AG10803 (cell line): ENCODE measurements at regions not wholly inside any gene's neighbourhood (a gene's known extent, or its start where the extent isn't known, plus 50 kb on each side); places are given as distances from the start of the nearest gene placed in this dataset.

ENCODE experiments used
- DNase-seq: peaks from one replicate; pipeline ENCODE4 v3.0.0; 2010; ENCODE audit warnings: low read depth
- H3K4me3 ChIP-seq: 2 replicates; pipeline ENCODE4 v1.5.1; 2011; ENCODE audit warnings: mild to moderate bottlenecking, low read length, control low read depth
- TF ChIP-seq, protein P1 (sequence below): conservative IDR thresholded peaks from 2 replicates; pipeline ENCODE4 v1.5.1; 2011; ENCODE audit warnings: mild to moderate bottlenecking, low read length, control low read depth, inconsistent platforms

DNA sequence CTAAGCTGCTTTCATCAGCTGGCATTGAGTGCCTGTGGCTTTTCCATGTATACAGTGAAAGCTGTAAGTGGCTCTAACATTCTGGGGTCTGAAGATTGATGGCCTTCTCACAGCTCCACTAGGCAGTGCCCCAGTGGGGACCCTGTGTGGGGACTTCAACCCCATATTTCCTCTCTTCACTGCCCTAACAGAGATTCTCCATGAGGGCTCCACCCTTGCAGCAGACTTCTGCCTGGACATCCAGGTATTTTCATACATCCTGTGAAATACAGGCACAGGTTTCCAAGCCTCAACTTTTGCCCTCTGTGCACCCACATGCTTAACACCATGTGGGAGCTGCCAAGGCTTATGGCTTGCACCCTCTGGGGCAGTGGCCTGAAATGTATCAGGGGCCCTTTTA, 188.2 kb upstream of the SYT4 start:
- no peak for DNase-seq
- TF ChIP-seq, protein P1, sequence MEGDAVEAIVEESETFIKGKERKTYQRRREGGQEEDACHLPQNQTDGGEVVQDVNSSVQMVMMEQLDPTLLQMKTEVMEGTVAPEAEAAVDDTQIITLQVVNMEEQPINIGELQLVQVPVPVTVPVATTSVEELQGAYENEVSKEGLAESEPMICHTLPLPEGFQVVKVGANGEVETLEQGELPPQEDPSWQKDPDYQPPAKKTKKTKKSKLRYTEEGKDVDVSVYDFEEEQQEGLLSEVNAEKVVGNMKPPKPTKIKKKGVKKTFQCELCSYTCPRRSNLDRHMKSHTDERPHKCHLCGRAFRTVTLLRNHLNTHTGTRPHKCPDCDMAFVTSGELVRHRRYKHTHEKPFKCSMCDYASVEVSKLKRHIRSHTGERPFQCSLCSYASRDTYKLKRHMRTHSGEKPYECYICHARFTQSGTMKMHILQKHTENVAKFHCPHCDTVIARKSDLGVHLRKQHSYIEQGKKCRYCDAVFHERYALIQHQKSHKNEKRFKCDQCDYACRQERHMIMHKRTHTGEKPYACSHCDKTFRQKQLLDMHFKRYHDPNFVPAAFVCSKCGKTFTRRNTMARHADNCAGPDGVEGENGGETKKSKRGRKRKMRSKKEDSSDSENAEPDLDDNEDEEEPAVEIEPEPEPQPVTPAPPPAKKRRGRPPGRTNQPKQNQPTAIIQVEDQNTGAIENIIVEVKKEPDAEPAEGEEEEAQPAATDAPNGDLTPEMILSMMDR, result no peak
- no peak overlapping the region for H3K4me3 ChIP-seq

DNA sequence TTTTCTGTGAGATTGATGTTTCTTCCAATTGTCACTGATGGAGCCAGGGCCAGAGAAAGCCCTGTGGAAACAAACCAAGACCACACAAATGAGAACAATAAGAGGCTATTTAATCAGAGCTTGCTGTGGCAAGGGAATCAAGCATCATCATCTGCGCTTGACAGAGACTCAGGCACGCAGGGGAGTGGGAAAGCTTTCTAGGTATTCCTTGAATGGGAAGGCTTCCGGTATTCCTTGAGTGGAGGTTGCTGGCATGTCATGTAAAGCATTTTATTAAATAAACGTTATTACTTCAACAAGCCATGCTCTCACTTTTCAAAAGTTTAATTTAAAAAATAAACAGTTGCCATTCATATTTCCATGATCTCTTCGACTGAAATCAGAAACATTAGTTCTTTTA, 194.6 kb upstream of the SYT4 start:
- DNase-seq, result no peak
- TF ChIP-seq, protein P1, result no peak
- H3K4me3 ChIP-seq, result no peak overlapping the region

DNA sequence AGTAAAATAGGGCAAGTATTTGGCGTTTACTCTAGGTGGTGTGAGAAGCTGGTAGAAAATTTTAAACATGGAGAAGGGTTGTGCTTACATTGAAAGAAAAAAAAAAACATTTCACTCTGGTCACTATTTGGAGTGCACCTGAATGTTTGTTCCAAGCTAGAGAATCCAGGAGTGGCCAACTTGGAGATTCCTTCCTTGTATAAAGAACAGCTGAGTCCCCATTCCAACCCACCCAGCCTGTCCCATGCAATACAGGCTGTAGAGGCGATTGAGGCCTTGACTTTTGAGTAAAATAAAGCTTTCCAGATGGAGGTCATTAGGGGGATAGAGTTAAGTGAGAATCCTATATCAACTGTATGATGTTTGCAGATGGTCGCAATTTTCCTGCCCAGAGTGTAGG, 203.8 kb upstream of the SYT4 start:
- TF ChIP-seq, protein P1, result no peak
- no peak for DNase-seq
- no peak overlapping the region for H3K4me3 ChIP-seq

DNA sequence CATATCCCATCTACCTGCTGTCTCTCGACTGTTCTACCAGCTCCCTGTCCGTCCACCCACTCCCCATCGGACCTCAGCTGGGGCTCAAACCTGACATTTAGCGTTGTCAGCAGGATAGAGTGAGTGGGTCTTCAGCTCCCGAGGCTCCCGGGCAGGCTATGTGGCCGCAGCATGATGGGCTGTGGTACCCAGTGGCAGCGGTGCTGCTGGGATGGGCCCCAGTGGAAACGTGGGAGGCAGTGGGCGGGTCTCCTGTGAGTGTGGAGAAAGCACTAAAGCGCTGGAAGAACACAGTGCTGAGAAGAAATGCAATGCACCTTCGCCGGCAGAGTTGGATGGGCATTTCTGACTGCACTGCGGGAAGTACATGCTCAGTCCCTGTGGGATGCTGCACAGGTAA, 204.8 kb upstream of the SYT4 start:
- TF ChIP-seq, protein P1, result no peak
- no peak overlapping the region for H3K4me3 ChIP-seq
- no peak for DNase-seq

DNA sequence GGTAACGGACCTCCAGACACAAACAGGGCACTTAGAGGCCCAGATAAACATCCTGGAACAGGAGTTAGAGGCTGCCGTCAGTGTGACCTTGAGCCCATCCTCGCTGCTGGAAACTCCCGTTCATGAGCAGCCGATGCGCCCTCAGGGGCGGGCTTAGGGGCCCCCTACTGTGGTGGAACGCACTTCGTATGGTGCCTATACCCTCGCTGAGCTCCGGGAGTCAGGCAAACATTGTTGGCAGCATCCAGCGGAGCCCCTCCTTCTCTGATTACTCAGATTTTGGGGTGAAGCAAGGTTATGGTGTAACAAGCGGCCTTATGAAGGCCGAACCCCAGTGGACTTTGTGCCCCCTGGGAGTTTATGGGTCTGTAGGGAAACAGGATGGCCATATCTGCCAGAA, 205.3 kb upstream of the SYT4 start:
- H3K4me3 ChIP-seq, result no peak overlapping the region
- TF ChIP-seq, protein P1, result no peak
- DNase-seq, result no peak

DNA sequence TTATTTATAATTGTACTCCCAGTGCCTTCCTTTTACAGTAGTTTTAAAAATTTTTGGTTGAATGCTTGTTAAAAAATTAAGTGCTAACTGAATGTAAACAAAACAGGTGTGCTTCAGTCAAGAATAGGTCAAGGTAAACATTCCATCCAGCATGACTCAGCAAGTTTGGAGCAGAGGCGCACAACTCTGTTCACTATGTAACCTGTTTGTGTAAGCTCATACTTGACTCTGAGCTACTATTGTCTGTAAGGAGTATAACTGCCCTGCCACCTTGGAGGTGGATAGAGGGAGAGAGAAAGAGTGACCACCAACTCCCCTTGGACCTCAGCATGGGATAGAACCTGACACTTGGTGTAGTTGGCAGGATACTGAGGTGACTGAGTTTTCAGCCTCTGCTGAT, 207.4 kb upstream of the SYT4 start:
- TF ChIP-seq, protein P1, result no peak
- H3K4me3 ChIP-seq, result no peak overlapping the region
- no peak for DNase-seq

DNA sequence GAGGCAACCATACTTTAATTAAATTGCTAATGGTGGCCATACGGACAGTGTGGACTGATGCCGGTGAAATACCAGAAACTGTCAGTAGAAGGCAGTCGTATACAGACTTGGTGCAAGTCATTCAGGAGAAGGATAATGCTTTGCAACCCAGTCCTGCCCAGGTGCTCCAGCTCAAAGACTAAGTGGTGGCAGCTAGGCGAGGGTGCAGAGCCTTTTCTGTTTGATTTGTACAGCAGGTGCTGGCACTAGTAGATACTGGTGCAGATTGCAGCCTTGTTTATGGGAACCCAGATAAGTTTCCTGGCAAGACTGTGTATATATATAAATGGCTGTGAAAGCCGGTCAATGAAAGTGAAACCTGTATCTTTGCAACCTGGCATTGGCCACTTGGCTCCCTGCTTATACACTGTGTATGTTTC, 208.3 kb upstream of the SYT4 start:
- DNase-seq, result no peak
- TF ChIP-seq, protein P1, result no peak
- H3K4me3 ChIP-seq, result no peak overlapping the region
